ENCODE measurements at regions not wholly inside any gene's neighbourhood (a gene's known extent, or its start where the extent isn't known, plus 50 kb on each side); places are given as distances from the start of the nearest gene placed in this dataset.

GRCh38 chr5:19044311-19044710 lies 943.7 kb downstream of the CDH18 start:
- Histone ChIP-seq H3K18ac (ENCODE audit: insufficient read length, low read depth, low read length) (no peak overlapping the region), H2BK12ac (ENCODE audit: insufficient read length, low read depth, low read length) (no peak overlapping the region), H3K79me1 (ENCODE audit: insufficient read depth, low read depth, low read length, poor library complexity, severe bottlenecking) (no peaks in the 10 kb centered on the region), H2AK5ac (ENCODE audit: insufficient read length, low read length) (no peak overlapping the region), H3K27ac (ENCODE audit: insufficient read length, low read depth, low read length) (no peak overlapping the region), H3K23me2 (ENCODE audit: insufficient read length, low read depth, low read length, poor library complexity, severe bottlenecking) (no peaks in the 10 kb centered on the region), H4K91ac (ENCODE audit: insufficient read length, low read depth, low read length) (no peak overlapping the region), H3K79me2 (ENCODE audit: insufficient read depth, low read length) (no peaks in the 10 kb centered on the region), H3K14ac (ENCODE audit: insufficient read depth, low read length) (no peak overlapping the region), H2BK120ac (ENCODE audit: low read depth, low read length, poor library complexity, severe bottlenecking) (no peak overlapping the region), H3K4me2 (ENCODE audit: insufficient read depth, insufficient read length, low read length) (no peak overlapping the region), H3K56ac (ENCODE audit: insufficient read length, low read depth, low read length) (no peak overlapping the region), H3K27me3 (ENCODE audit: insufficient read depth, low read length) (no peaks in the 10 kb centered on the region), H4K20me1 (ENCODE audit: control insufficient read depth, insufficient read depth, insufficient read length) (no peaks in the 10 kb centered on the region), H3K9me3 (ENCODE audit: control insufficient read depth, low read depth, low read length) (no peaks in the 10 kb centered on the region), H3K4me1 (ENCODE audit: insufficient read depth, low read length) (peaks cover 2% of the 10 kb centered on the region; the same call in 1 of the 2 replicates), H2BK20ac (ENCODE audit: low read depth, low read length, poor library complexity, severe bottlenecking) (no peak overlapping the region), H3K4ac (ENCODE audit: low read depth, low read length) (no peak overlapping the region), H3K9ac (ENCODE audit: extremely low read depth, insufficient read length, low read length) (no peak overlapping the region), H4K8ac (replicated peaks; ENCODE audit: insufficient read length, low read depth, low read length) (no peak overlapping the region), H2BK15ac (ENCODE audit: low read depth, low read length) (no peak overlapping the region), H2BK5ac (ENCODE audit: insufficient read length, low read length) (no peak overlapping the region), H3K23ac (ENCODE audit: insufficient read length, low read depth, low read length) (no peak overlapping the region), H2AFZ (ENCODE audit: low read length) (no peak overlapping the region), H3T11ph (ENCODE audit: low read length) (no peak overlapping the region), H4K5ac (ENCODE audit: insufficient read length, low read depth, low read length) (no peak overlapping the region)
- H3K27ac Mint-ChIP-seq: no peak overlapping the region
- peaks cover 14 to 23% of the 10 kb centered on the region in 2 experiments for H3K4me1 Mint-ChIP-seq
- no peaks in the 10 kb centered on the region; a peak in 2 of 5 replicates for H3K9me3 Mint-ChIP-seq
- no CpG with 5 or more reads among the region's 3 CpGs for WGBS (ENCODE audit: extremely low coverage, insufficient read length, low lambda C conversion rate)
- H3K27me3 Mint-ChIP-seq (ENCODE audit: low read depth): no peaks in the 10 kb centered on the region
- H3K36me3 Mint-ChIP-seq (ENCODE audit: insufficient read depth in 1 of 3, low read depth in 3 of 3): no peaks in the 10 kb centered on the region
- DNase-seq: no peak
- no peak for TF ChIP-seq CTCF (conservative IDR thresholded peaks at IDR 0.05)
- H3K4me3 Mint-ChIP-seq: no peak overlapping the region

Measured in H9 (cell line).